Kidney (tissue), 13 donors: ENCODE measurements at regions not wholly inside any gene's neighbourhood (a gene's known extent, or its start where the extent isn't known, plus 50 kb on each side); places are given as distances from the start of the nearest gene placed in this dataset.
A peak's percentile ranks its signal among the peaks of the same experiment; 100 is the strongest.

ENCODE experiments used
- DNase-seq, 5 donors: peaks; one replicate each; pipeline ENCODE4 v3.0.0-alpha.2; 2013 to 2020
- FAIRE-seq: peaks from 2 replicates; lab custom pipeline; 2012; peaks lifted over from hg19 to GRCh38; lab: Jason Lieb, UNC
- H3K27ac ChIP-seq, 2 donors: one replicate each; pipeline ENCODE4 v1.7.0; 2013; ENCODE audit warnings: low read depth in 2 of 2, low read length in 2 of 2, inconsistent platforms in 1 of 2
- H3K27me3 ChIP-seq: one replicate; pipeline ENCODE4 v1.7.1; 2013; ENCODE audit warnings: low read length, inconsistent platforms; ENCODE audit not compliant: control insufficient read depth, insufficient read depth
- H3K36me3 ChIP-seq, 3 donors: one replicate each; pipeline versions ENCODE4 v1.7.0 to v1.7.1; 2013; ENCODE audit warnings: low read length in 3 of 3, control low read depth in 1 of 3, inconsistent platforms in 1 of 3; ENCODE audit not compliant: insufficient read depth in 3 of 3, control insufficient read depth in 2 of 3
- H3K4me1 ChIP-seq, 3 donors: one replicate each; pipeline versions ENCODE4 v1.7.0 to v1.7.1; 2013; ENCODE audit warnings: low read length in 3 of 3, inconsistent platforms in 1 of 3, low read depth in 1 of 3; ENCODE audit not compliant: control insufficient read depth in 2 of 3, insufficient read depth in 2 of 3
- H3K4me3 ChIP-seq, 3 donors: one replicate each; pipeline versions ENCODE4 v1.7.0 to v1.8.1; 2013; ENCODE audit warnings: low read length in 3 of 3, control low read depth in 1 of 3, inconsistent platforms in 1 of 3
- H3K9ac ChIP-seq, 3 donors: one replicate each; pipeline versions ENCODE4 v1.7.0 to v1.7.1; 2013; ENCODE audit warnings: low read length in 3 of 3, control low read depth in 1 of 3, inconsistent platforms in 1 of 3
- H3K9me3 ChIP-seq, 3 donors: one replicate each; pipeline versions ENCODE4 v1.7.0 to v1.7.1; 2013; ENCODE audit warnings: low read length in 3 of 3, control low read depth in 1 of 3, inconsistent platforms in 1 of 3; ENCODE audit not compliant: control insufficient read depth in 2 of 3, insufficient read depth in 1 of 3
- intact Hi-C: fragments of 100-400 bp; cut with DNase I; formaldehyde crosslinking; loops from one replicate; pipeline ENCODE4 v1.11.1; 2022
- TF ChIP-seq, protein P1 (sequence below): IDR thresholded peaks from 3 replicates; pipeline ENCODE4 v1.5.1; 2012; ENCODE audit warnings: mild to moderate bottlenecking, moderate library complexity, borderline replicate concordance; ENCODE audit not compliant: insufficient read depth; ENCODE audit errors: extremely low read depth
- donor health status: control.
- donor health status: control.
- donor health status: control.
- donor health status: control.
- donor health status: control.
- donor health status: DM: yes; HTN: yes; CAD: no.
- donor health status: Normal renal cell carcinoma (clear cell type).

GRCh38 chr3:21942328-21942727, 191.3 kb upstream of the ZNF385D start:
- intact Hi-C loops: no loop called here
- no peak overlapping the region for H3K4me3 ChIP-seq
- FAIRE-seq: no peak
- H3K4me1 ChIP-seq: no peaks in the 10 kb centered on the region
- H3K27ac ChIP-seq: no peak overlapping the region
- no peaks in the 10 kb centered on the region for H3K27me3 ChIP-seq
- H3K9me3 ChIP-seq: no peaks in the 10 kb centered on the region
- TF ChIP-seq, protein P1, sequence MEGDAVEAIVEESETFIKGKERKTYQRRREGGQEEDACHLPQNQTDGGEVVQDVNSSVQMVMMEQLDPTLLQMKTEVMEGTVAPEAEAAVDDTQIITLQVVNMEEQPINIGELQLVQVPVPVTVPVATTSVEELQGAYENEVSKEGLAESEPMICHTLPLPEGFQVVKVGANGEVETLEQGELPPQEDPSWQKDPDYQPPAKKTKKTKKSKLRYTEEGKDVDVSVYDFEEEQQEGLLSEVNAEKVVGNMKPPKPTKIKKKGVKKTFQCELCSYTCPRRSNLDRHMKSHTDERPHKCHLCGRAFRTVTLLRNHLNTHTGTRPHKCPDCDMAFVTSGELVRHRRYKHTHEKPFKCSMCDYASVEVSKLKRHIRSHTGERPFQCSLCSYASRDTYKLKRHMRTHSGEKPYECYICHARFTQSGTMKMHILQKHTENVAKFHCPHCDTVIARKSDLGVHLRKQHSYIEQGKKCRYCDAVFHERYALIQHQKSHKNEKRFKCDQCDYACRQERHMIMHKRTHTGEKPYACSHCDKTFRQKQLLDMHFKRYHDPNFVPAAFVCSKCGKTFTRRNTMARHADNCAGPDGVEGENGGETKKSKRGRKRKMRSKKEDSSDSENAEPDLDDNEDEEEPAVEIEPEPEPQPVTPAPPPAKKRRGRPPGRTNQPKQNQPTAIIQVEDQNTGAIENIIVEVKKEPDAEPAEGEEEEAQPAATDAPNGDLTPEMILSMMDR: no peak
- no peaks in the 10 kb centered on the region for H3K36me3 ChIP-seq
- DNase-seq: peak in 1 of 5 donors; percentile 10
- no peak overlapping the region for H3K9ac ChIP-seq

DNA sequence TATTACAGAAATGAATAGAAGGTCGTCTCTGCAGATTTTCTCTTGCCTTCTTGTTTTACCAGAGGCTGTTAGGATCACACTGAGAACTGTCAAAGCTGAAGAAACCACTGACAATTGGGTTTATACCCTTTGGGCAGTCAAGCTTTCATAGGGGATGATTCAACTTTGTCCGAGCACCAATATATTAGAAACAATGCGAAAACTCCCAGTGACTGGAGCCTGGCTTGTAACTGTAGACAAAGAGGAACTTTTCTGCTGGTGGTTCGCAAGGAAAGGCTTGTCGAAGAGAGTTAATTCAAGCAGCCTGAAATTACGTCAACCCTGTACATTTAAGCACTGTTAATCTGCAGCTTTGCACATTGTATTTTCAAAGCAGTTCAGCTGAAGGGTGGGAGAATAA, 193.2 kb upstream of the ZNF385D start:
- FAIRE-seq: no peak
- peak in 3 of 5 donors; percentile 13 to 57 (median 53) for DNase-seq
- TF ChIP-seq, protein P1: no peak
- Histone ChIP-seq H3K4me1 (no peaks in the 10 kb centered on the region), H3K9ac (no peak overlapping the region), H3K27ac (no peak overlapping the region), H3K4me3 (no peak overlapping the region), H3K27me3 (no peaks in the 10 kb centered on the region), H3K9me3 (no peaks in the 10 kb centered on the region), H3K36me3 (no peaks in the 10 kb centered on the region)
- intact Hi-C loops: no loop called here

- DNase-seq (peak in 2 of 5 donors; percentile 52 to 64), FAIRE-seq (no peak)
- H3K9me3 ChIP-seq: no peaks in the 10 kb centered on the region
- H3K36me3 ChIP-seq: no peaks in the 10 kb centered on the region
- no peak overlapping the region for H3K27ac ChIP-seq
- no peak overlapping the region for H3K9ac ChIP-seq
- no peaks in the 10 kb centered on the region for H3K27me3 ChIP-seq
- no peak overlapping the region for H3K4me3 ChIP-seq
- TF ChIP-seq, protein P1: no peak
- intact Hi-C loops: no loop called here
- no peaks in the 10 kb centered on the region for H3K4me1 ChIP-seq
Observed at GRCh38 chr3:21952856-21953255, 201.8 kb upstream of the ZNF385D start.

DNA sequence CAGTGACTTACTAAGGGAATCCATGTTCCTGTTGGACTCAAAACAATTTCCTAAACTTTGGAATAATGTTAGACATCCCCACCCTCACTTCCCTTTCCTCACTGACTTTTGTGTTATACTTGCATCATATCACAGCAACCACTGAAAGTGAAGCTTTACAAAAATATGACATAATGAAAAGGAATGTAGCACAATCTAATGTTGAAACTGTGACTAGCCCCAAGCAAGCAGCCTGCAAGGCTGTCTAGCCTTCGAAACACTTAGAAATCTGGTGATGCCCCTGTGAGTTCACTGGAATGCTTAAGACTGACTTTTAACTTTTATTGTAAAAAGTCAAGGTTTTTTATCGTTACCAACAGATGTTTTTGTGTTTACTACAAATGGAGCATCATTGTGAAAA, 203.7 kb upstream of the ZNF385D start:
- Histone ChIP-seq H3K4me3 (no peak overlapping the region), H3K9ac (no peak overlapping the region), H3K9me3 (no peaks in the 10 kb centered on the region), H3K27me3 (no peaks in the 10 kb centered on the region), H3K36me3 (no peaks in the 10 kb centered on the region), H3K4me1 (no peaks in the 10 kb centered on the region), H3K27ac (no peak overlapping the region)
- intact Hi-C loops: no loop called here
- TF ChIP-seq, protein P1: no peak
- FAIRE-seq: no peak
- DNase-seq: no peak
